Inflammatory macrophage (primary cell): ENCODE measurements at regions not wholly inside any gene's neighbourhood (a gene's known extent, or its start where the extent isn't known, plus 50 kb on each side); places are given as distances from the start of the nearest gene placed in this dataset.
"Not testable (repeated sequence)": the region's sequence is repeated elsewhere in the genome, so short reads cannot be mapped to it uniquely, and the experiment has no call there.

Experiments
- DNase-seq, 2 donors: peaks; one replicate each; pipeline ENCODE4 v3.0.0-alpha.2; 2020 to 2022

DNA sequence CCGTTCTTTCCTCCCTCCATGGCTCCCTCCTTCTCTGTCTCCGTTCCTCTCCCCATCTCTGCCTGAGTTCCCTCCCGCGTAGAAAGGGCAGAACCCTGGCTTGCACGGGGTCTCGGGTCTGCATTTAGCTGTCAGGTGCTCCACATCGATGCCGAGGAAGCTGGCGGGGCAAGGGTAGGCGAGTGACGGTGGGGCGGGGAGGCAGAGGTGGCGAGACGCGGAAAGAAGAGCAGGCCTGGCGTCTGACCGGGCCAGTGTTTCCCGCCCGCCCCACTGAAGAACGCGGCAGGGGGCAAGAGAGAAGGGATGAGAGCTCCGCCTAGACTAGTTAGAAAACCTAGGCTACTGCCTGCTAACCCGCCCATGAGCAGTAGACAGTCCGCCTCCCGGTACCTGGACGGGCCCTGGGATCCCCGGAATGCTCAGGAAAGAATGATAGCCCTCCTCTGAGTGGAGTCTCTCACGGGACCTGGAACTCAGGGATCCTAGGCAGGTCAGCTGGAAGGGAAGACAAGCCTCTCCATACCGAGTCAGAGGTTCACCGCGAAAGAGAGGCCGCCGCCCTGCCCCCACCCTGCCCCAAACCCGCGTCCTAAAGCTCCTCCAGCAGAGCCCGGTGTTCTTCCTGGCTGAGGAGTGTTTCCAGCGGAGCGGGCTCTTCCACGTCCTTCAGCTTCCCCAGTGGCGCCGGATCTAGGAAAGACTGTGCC is 357.9 kb upstream of the DEFB115 start:
- not testable (repeated sequence) for DNase-seq

GRCh38 chr20:30900080-30900719 is 357.3 kb upstream of the DEFB115 start:
- DNase-seq: not testable (repeated sequence)

GRCh38 chr20:30905231-30905630 is 352.2 kb upstream of the DEFB115 start:
- not testable (repeated sequence) for DNase-seq

GRCh38 chr20:30910937-30911725 is 346.3 kb upstream of the DEFB115 start:
- no peak for DNase-seq

- not testable (repeated sequence) for DNase-seq
Measured at GRCh38 chr20:30911832-30912660, 345.4 kb upstream of the DEFB115 start.

GRCh38 chr20:30912661-30913026 is 344.8 kb upstream of the DEFB115 start:
- not testable (repeated sequence) for DNase-seq

DNA sequence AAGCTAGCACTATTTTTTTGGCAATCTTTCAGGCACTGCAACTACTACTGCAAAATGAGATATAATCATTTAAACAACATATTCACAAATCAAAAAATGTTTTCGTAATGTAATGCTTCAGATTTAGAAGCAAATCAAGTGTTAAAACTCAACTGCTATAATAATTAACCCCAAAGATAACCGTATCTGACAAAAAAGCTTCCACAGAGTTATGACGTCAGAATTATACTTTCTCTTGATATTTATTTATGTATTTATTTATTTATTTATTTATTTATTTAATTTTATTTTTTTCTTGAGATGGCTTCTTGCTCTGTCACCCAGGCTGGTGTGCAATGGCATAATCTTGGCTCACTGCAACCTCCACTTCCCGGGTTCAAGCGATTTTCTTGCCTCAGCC is 341.1 kb upstream of the DEFB115 start:
- not testable (repeated sequence) for DNase-seq

GRCh38 chr20:30919514-30920188 is 337.8 kb upstream of the DEFB115 start:
- no peak for DNase-seq

DNA sequence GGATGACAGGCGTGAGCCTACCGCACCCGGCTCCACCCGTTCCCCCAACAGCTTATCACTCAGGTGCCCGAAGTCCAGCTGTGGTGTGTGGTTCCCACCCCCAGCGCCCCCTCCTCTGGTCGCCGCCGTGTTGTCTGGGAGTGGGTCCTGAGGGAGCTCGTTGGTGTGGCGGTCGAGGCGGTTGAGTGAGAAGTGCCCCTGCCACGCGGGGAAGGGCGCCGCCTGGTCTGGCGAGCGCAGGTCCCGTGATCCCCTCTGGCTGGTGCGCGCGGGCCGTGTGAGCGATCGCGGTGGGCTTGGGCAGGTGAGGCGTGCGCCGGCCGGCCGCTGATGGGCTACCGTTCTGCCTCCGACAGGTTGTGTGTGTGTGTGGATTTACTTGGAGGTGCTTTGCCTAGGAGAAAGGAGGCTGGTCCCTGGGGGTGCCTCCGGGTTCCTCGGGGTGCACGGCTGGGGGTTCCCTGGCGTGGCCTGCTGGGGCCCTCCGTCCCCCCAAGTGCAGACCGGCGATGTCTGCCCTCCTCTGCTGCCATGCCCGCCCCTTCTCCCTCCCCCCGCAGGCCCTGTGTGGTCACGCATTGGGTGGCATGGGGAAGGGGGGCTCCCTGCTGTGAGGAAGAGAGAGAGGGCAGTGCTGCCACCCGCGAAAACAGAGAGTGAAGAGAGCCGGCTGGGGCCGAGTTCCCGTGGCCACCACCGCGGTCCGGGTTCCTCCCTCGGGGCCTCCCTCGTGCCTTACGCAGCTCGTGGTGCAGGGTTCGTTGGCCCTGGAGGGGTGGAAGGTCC is 336.0 kb upstream of the DEFB115 start:
- no peak for DNase-seq

DNA sequence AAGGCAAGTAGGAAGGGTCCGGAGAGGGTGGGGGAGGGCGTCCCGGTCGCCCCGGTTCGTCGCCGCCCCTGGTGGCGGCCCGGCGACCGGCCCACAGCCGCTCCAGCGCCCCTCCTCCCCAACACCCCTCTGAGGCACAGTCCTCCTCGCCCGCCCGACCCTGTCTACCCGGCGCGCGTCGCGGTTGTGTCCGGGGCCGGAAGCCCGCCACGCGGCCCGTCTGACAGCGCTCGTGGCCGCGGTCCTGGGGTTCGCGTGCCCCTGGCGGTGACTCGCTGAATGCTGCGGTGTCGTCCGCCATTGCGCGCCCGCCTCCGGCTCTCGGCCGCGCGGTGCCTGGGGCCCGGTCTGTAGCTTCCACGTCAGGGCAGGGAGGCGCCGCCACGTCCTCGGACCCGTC is 335.3 kb upstream of the DEFB115 start:
- no peak for DNase-seq

DNA sequence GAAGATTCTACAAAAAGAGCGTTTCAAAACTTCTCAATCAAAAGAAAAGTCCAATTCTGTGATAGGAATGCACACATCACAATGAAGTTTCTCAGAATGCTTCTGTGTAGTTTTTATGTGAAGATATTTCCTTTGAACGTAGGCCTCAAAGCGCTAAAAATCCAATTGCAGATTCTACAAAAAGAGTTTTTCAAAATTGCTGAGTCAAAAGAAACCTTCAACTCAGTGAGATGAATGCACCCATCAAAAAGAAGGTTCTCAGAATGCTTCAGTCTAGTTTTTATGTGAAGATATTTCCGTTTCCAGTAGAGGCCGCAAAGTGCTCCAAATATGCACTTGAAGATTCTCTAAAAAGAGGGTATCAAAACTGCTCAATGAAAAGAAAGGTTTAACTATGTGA is 319.7 kb upstream of the DEFB115 start:
- no peak for DNase-seq

DNA sequence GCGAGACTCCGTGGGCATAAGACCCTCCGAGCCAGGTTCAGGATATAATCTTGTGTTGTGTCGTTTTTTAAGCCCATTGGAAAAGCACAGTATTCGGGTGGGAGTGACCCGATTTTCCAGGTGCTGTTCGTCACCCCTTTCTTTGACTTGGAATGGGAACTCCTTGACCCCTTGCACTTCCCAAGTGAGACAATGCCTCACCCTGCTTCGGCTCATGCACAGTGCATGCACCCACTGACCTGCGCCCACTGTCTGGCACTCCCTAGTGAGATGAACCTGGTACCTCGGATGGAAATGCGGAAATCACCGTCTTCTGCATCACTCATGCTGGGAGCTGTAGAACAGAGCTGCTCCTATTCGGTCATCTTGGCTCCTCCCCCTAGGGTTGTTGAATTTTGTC is 307.7 kb upstream of the DEFB115 start:
- no peak for DNase-seq

GRCh38 chr20:30951088-30951487 is 306.4 kb upstream of the DEFB115 start:
- not testable (repeated sequence) for DNase-seq

DNA sequence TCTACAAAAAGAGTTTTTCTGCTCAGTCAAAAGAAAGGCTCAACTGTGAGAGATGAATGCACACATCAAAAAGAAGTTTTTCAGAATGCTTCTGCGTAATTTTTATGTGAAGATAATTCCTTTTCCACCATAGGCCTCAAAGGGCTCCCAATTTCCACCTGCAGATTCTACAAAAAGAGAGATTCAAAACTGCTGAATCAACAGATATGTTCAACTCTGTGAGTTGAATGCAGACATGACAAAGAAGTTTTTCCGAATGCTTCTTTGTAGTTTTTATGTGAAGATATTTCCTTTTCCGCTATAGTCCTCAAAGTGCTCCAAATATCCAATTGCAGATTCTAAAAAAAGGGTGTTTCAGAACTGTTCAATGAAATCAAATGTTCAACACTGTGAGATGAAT is 300.8 kb upstream of the DEFB115 start:
- DNase-seq: not testable (repeated sequence)

DNA sequence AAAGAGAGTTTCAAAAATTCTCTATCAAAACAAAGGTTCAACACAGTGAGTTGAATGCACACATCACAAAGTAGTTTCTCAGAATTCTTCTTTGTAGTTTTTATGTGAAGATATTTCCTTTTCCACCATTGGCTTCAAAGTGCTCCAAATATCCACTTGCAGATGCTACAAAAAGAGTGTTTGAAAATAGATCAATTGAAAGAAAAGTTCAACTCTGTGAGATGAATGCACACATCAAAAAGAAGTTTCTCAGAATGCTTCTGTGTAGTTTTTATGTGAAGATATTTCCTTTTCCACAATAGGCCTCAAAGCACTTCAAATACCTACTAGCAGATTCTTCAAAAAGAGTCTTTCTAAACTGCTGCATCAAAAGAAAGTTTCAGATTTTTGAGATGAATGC is 298.3 kb upstream of the DEFB115 start:
- not testable (repeated sequence) for DNase-seq

DNA sequence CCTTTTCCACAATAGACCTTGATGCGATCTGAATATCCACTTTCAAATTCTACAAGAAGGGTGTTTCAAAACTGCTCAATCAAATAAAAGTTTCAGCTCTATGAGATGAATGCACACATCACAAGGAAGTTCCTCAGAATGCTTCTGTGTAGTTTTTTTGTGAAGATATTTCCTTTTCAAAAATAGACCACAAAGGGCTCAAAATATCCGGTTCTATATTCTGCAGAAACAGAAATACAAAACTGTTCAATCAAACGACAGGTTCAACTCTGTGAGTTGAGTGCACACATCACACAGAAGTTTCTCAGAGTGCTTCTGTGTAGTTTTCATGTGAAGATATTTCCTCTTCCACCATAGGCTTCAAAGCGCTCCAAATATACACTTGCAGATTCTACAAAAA is 293.9 kb upstream of the DEFB115 start:
- DNase-seq: no peak

GRCh38 chr20:30975859-30976258 is 281.6 kb upstream of the DEFB115 start:
- not testable (repeated sequence) for DNase-seq

GRCh38 chr20:30985386-30985785 is 272.1 kb upstream of the DEFB115 start:
- no peak for DNase-seq
